Upper lobe of right lung (tissue), 1 donor: ENCODE measurements at regions not wholly inside any gene's neighbourhood (a gene's known extent, or its start where the extent isn't known, plus 50 kb on each side); places are given as distances from the start of the nearest gene placed in this dataset.

ENCODE experiments used
- ATAC-seq: fragments of 200-7000 bp; cut with Tn5 transposase; one replicate; pipeline ENCODE4 v1.9.1; 2020; ENCODE audit warnings: mild to moderate bottlenecking, moderate library complexity
- DNase-seq: peaks from one replicate; pipeline ENCODE4 v3.0.0-alpha.2; 2020
- H3K27ac ChIP-seq: fragments of 200-600 bp; one replicate; pipeline ENCODE4 v1.8.0; 2022
- H3K27me3 ChIP-seq: fragments of 200-600 bp; one replicate; pipeline ENCODE4 v1.8.0; 2022; ENCODE audit warnings: mild to moderate bottlenecking
- H3K36me3 ChIP-seq: fragments of 200-600 bp; one replicate; pipeline ENCODE4 v1.8.0; 2022
- H3K4me1 ChIP-seq: fragments of 200-600 bp; one replicate; pipeline ENCODE4 v1.8.0; 2022
- H3K4me3 ChIP-seq: fragments of 200-600 bp; one replicate; pipeline ENCODE4 v1.8.0; 2022; ENCODE audit warnings: mild to moderate bottlenecking
- H3K9me3 ChIP-seq: fragments of 200-600 bp; one replicate; pipeline ENCODE4 v1.8.0; 2022
- CTCF ChIP-seq: fragments of 200-600 bp; IDR thresholded peaks from one replicate; pipeline ENCODE4 v1.8.0; 2022; ENCODE audit warnings: antibody characterized with exemption
- intact Hi-C: fragments of 100-400 bp; cut with DNase I; formaldehyde crosslinking; loops from one replicate; pipeline ENCODE4 v1.11.0; 2022
- donor health status: DM: no; HTN: yes; CAD: no; lungs with severe emphysema.

- Histone ChIP-seq H3K27ac (no peak overlapping the region), H3K4me1 (no peaks in the 10 kb centered on the region), H3K36me3 (no peaks in the 10 kb centered on the region), H3K9me3 (no peaks in the 10 kb centered on the region), H3K27me3 (peaks cover 12% of the 10 kb centered on the region), H3K4me3 (no peak overlapping the region)
- intact Hi-C loops, result no loop called here
- no peak for TF ChIP-seq CTCF
- DNase-seq (peak; percentile 40), ATAC-seq (no peak)
These were observed 91.3 kb downstream of the VEGFA start for GRCh38 chr6:43861212-43861894.

GRCh38 chr6:43860285-43860684, 90.3 kb downstream of the VEGFA start:
- peak; percentile 53 for DNase-seq
- intact Hi-C loops, result no loop called here
- H3K27me3 ChIP-seq, result peaks cover 12% of the 10 kb centered on the region
- no peak overlapping the region for H3K27ac ChIP-seq
- no peaks in the 10 kb centered on the region for H3K9me3 ChIP-seq
- no peaks in the 10 kb centered on the region for H3K36me3 ChIP-seq
- H3K4me3 ChIP-seq, result no peak overlapping the region
- no peak for TF ChIP-seq CTCF
- peak; percentile 38 for ATAC-seq
- H3K4me1 ChIP-seq, result no peaks in the 10 kb centered on the region

GRCh38 chr6:43859213-43859612, 89.2 kb downstream of the VEGFA start:
- no peak for TF ChIP-seq CTCF
- no peak for ATAC-seq
- intact Hi-C loops, result no loop called here

GRCh38 chr6:43858161-43859153, 88.4 kb downstream of the VEGFA start:
- Histone ChIP-seq H3K27me3 (peaks cover 1% of the 10 kb centered on the region), H3K36me3 (no peaks in the 10 kb centered on the region), H3K27ac (no peak overlapping the region), H3K4me3 (no peak overlapping the region), H3K9me3 (no peaks in the 10 kb centered on the region), H3K4me1 (no peaks in the 10 kb centered on the region)
- TF ChIP-seq CTCF, result no peak
- DNase-seq (peak; percentile 41), ATAC-seq (no peak)
- intact Hi-C loops, result no loop called here

More at GRCh38 chr6:43859213-43859612, 89.2 kb downstream of the VEGFA start:
- H3K27me3 ChIP-seq, result peaks cover 7% of the 10 kb centered on the region
- H3K4me1 ChIP-seq, result no peaks in the 10 kb centered on the region
- no peak overlapping the region for H3K4me3 ChIP-seq
- DNase-seq, result peak; percentile 42
- no peaks in the 10 kb centered on the region for H3K9me3 ChIP-seq
- H3K36me3 ChIP-seq, result no peaks in the 10 kb centered on the region
- no peak overlapping the region for H3K27ac ChIP-seq

GRCh38 chr6:43856005-43856765, 86.2 kb downstream of the VEGFA start:
- Histone ChIP-seq H3K27ac (no peak overlapping the region), H3K9me3 (no peaks in the 10 kb centered on the region), H3K4me1 (no peaks in the 10 kb centered on the region), H3K27me3 (no peaks in the 10 kb centered on the region), H3K4me3 (no peak overlapping the region), H3K36me3 (no peaks in the 10 kb centered on the region)
- ATAC-seq (peak; percentile 76), DNase-seq (peak; percentile 78)
- intact Hi-C loops, result no loop called here
- peak; percentile 39 for TF ChIP-seq CTCF
